Lower lobe of right lung (tissue), 2 donors: ENCODE measurements at regions not wholly inside any gene's neighbourhood (a gene's known extent, or its start where the extent isn't known, plus 50 kb on each side); places are given as distances from the start of the nearest gene placed in this dataset.

Source experiments
- ATAC-seq, 2 donors: fragments of 200-7000 bp; cut with Tn5 transposase; one replicate each; pipeline ENCODE4 v1.9.1; 2020 to 2022; ENCODE audit warnings: mild to moderate bottlenecking in 2 of 2, moderate library complexity in 2 of 2
- DNase-seq: peaks from one replicate; pipeline ENCODE4 v3.0.0-alpha.2; 2020
- H3K27ac ChIP-seq: fragments of 200-600 bp; one replicate; pipeline ENCODE4 v1.8.0; 2022
- H3K27me3 ChIP-seq: fragments of 200-600 bp; one replicate; pipeline ENCODE4 v1.8.0; 2022; ENCODE audit warnings: low read depth
- H3K36me3 ChIP-seq: fragments of 200-600 bp; one replicate; pipeline ENCODE4 v1.8.0; 2022; ENCODE audit warnings: mild to moderate bottlenecking
- H3K4me1 ChIP-seq: fragments of 200-600 bp; one replicate; pipeline ENCODE4 v1.8.0; 2022
- H3K4me3 ChIP-seq: fragments of 200-600 bp; one replicate; pipeline ENCODE4 v1.8.0; 2022; ENCODE audit warnings: mild to moderate bottlenecking
- H3K9me3 ChIP-seq: fragments of 200-600 bp; one replicate; pipeline ENCODE4 v1.8.0; 2022
- CTCF ChIP-seq: fragments of 200-600 bp; IDR thresholded peaks from one replicate; pipeline ENCODE4 v1.8.0; 2022; ENCODE audit warnings: antibody characterized with exemption, mild to moderate bottlenecking
- intact Hi-C: fragments of 100-400 bp; cut with DNase I; formaldehyde crosslinking; loops from one replicate; pipeline ENCODE4 v1.11.0; 2022
- donor health status: DM: no; HTN: yes; CAD: no; lungs with severe emphysema.

- H3K4me3 ChIP-seq: no peak overlapping the region
- H3K27ac ChIP-seq: no peak overlapping the region
- no peak for ATAC-seq
- no peak for DNase-seq
- no peaks in the 10 kb centered on the region for H3K36me3 ChIP-seq
- no peaks in the 10 kb centered on the region for H3K27me3 ChIP-seq
- intact Hi-C loops: no loop called here
- no peaks in the 10 kb centered on the region for H3K9me3 ChIP-seq
- H3K4me1 ChIP-seq: no peaks in the 10 kb centered on the region
- no peak for TF ChIP-seq CTCF
Measured at GRCh38 chr4:45701621-45702020, 422.2 kb downstream of the GABRG1 start.

- ATAC-seq: peak; percentile 46 to 50
Measured at GRCh38 chr4:45693746-45694145, 430.1 kb downstream of the GABRG1 start.

GRCh38 chr4:45692131-45692735, 431.6 kb downstream of the GABRG1 start:
- Histone ChIP-seq H3K4me3 (no peak overlapping the region), H3K27me3 (no peaks in the 10 kb centered on the region), H3K4me1 (no peaks in the 10 kb centered on the region), H3K27ac (no peak overlapping the region), H3K9me3 (no peaks in the 10 kb centered on the region), H3K36me3 (no peaks in the 10 kb centered on the region)
- ATAC-seq: no peak
- no peak for TF ChIP-seq CTCF
- DNase-seq: no peak
- intact Hi-C loops: no loop called here

More at GRCh38 chr4:45693746-45694145, 430.1 kb downstream of the GABRG1 start:
- TF ChIP-seq CTCF: no peak
- intact Hi-C loops: no loop called here
- Histone ChIP-seq H3K36me3 (no peaks in the 10 kb centered on the region), H3K9me3 (no peaks in the 10 kb centered on the region), H3K27me3 (no peaks in the 10 kb centered on the region), H3K4me3 (no peak overlapping the region), H3K4me1 (no peaks in the 10 kb centered on the region), H3K27ac (no peak overlapping the region)
- DNase-seq: no peak

GRCh38 chr4:45688341-45688740, 435.5 kb downstream of the GABRG1 start:
- Histone ChIP-seq H3K27me3 (no peaks in the 10 kb centered on the region), H3K4me3 (no peak overlapping the region), H3K4me1 (no peaks in the 10 kb centered on the region), H3K9me3 (no peaks in the 10 kb centered on the region), H3K36me3 (no peaks in the 10 kb centered on the region), H3K27ac (no peak overlapping the region)
- TF ChIP-seq CTCF: no peak
- intact Hi-C loops: no loop called here
- no peak for ATAC-seq
- DNase-seq: no peak

- ATAC-seq (no peak), DNase-seq (no peak)
- Histone ChIP-seq H3K27ac (no peak overlapping the region), H3K9me3 (no peaks in the 10 kb centered on the region), H3K4me1 (no peaks in the 10 kb centered on the region), H3K27me3 (no peaks in the 10 kb centered on the region), H3K4me3 (no peak overlapping the region), H3K36me3 (no peaks in the 10 kb centered on the region)
- intact Hi-C loops: no loop called here
- TF ChIP-seq CTCF: no peak
Measured at GRCh38 chr4:45679411-45679810, 444.4 kb downstream of the GABRG1 start.

- no peak for DNase-seq
- no peak for ATAC-seq
- no peak overlapping the region for H3K27ac ChIP-seq
Measured at GRCh38 chr4:45668128-45668527, 455.7 kb downstream of the GABRG1 start.

More at GRCh38 chr4:45668128-45668527, 455.7 kb downstream of the GABRG1 start:
- Histone ChIP-seq H3K4me3 (no peak overlapping the region), H3K9me3 (no peaks in the 10 kb centered on the region), H3K27me3 (no peaks in the 10 kb centered on the region), H3K4me1 (no peaks in the 10 kb centered on the region), H3K36me3 (no peaks in the 10 kb centered on the region)
- intact Hi-C loops: no loop called here
- no peak for TF ChIP-seq CTCF
